Left forelimb (tissue), 1 donor: ENCODE measurements at regions not wholly inside any gene's neighbourhood (a gene's known extent, or its start where the extent isn't known, plus 50 kb on each side); places are given as distances from the start of the nearest gene placed in this dataset.

ENCODE experiments used
- DNase-seq: peaks from one replicate; pipeline ENCODE4 v3.0.0-alpha.2; 2018; ENCODE audit warnings: low spot score

DNA sequence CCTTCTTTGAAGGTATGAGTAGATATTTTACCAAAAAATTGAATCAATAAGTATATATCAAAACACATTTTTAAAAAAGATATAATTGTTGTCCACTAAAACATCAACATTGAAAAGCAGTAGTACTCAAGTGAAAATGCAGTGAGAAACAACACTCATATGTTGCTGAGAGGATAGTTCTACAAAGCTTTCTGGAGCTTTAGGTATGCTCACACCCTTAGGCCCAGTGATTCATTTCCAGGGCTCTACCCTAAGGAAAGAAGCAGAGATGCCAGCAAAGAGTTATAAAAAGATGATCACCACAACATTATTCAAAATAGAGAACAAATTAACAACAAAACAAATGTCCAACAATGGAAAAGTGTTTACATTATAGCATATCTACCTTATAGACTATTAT, 197.3 kb upstream of the CCDC150 start:
- no peak for DNase-seq

DNA sequence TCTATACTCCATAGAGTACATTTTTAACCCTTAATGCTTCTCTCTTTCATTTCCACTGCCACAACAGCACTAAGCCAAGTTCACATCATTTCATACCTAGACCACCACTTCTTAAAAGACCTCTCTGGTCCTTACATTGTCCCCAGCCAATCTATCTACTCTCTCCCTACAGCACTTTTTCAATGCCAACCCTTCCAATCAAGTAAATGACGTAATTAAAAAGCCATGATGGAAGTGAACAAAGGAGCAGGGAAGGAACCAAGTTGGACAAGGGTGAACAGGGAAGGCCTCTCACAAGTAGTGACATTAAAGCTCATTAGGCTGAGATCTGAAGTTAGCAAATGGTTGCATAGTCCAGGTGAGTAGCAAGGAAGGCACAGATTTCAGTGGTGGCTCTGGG, 195.1 kb upstream of the CCDC150 start:
- no peak for DNase-seq

DNA sequence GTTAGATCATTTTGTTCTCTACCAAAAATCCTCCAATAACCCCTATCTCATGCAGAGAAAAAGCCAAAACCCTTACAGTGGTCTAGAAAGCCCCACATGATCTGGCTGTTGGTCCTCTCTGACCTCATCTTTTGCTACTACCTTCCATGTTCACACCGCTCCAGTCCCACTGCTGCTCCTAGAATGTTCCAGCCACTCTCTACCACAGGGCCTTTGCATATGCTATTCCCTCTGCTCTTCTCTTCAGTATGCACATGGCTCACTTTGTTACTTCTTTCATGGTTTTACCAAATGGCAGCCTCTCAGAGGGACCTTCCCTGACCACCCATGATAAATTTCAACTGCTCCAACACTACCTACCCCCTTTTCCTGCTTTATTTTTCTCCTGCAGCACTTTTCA, 193.5 kb upstream of the CCDC150 start:
- DNase-seq, result no peak

DNA sequence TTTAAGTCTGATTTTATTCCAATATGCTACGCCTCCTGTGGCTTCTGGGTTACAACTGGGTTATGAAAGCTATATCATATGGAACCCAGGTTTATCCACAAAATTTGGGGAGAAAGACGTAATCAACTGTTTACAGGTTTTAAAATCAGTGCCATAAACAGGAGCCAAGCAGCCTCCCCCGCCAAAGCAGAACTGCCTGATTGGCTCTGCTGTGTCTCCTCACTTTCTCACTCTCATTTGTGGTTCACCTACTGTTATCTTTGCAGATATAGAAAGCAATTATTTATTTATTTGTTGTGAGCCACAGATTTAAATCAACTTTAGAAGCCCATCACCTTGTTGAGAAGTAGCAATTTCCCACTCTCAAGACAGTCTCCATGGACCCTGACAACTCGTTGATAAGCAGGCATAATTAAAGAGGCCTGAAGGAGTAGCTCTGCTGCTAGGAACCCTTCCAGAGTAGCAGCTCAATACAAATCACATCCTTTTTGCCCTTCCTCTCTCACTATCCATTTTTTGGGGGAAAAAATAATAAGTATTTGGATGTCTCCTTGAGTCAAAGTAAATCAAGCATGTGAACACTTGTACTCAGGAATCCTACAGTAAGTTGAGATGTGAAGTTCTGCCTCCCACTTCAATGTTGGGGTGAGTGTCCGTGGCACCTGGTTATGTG, 191.0 kb upstream of the CCDC150 start:
- DNase-seq, result no peak

DNA sequence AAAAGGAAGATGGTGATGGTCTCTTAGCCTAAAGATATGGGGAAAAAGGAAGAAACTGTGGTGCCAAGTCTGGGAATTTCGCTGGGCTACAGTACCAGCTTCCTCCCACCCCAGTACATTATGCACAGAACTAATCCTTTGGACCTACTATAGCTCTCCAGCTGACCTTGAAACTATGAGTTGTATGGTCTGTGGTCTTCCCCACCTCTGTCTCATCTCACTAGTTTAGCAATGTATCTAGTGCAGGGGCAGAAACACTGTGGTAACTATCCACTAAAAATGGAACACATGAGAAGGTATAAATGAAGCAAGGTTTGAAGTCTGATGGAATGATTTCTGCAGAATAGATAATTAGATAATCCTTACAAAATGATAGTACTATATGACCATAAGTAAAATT, 190.4 kb upstream of the CCDC150 start:
- DNase-seq, result no peak

DNA sequence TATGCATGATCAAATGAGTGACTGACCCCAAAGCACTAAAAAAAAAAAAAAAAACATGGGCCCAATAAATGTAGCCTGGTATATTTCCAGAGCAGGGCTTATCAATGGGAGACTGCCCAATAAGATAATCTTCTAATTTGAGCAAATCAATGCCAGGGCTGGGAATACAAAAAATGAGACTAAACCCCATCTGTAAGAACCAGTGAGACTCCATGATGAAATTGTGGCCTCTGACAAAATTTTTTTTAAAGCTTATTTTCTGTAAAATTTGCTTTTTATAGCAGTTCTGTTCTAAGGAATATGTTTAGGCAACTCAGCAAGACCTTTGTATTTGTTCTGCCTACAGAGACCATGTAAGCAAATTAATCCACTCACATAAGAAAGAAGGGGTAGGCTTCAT, 186.8 kb upstream of the CCDC150 start:
- no peak for DNase-seq

DNA sequence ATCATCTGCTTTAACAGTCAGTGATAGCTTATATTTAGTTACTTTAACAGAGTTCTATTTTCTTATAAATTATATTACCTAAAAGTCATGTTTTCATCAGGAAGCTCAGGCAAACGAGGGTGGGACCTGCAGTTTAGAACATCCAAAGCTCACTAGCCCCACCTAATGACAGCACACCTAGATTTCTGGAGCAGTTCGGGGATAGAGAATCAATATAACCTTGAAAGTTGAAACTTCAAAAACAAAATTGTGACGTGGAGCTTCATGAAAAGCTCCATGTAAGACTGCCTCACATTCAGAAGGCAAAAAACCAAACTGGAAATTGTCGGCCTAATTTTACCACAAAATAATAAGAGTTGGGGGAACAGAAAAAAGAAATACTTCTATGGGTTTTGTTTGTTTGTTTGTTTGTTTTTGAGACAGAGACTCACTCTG, 185.9 kb upstream of the CCDC150 start:
- no peak for DNase-seq

DNA sequence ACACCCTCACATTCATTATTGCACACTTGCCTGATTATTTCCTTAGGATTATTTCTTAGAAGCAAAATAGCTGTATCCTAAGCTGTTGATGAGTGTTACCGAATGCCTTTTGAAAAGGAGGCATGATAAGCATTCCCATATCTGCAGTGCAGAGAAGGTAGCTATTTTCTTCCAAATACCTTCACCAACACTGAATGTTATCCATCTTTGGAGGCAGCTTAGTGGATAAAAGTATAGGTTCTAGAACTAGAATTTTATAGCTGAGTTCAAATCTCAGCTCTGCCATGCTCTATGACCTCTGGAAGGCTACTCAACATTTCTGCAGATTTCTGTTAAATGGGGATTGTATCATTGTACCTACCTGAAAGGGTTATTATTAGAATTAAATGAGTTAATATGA, 185.0 kb upstream of the CCDC150 start:
- DNase-seq, result no peak

DNA sequence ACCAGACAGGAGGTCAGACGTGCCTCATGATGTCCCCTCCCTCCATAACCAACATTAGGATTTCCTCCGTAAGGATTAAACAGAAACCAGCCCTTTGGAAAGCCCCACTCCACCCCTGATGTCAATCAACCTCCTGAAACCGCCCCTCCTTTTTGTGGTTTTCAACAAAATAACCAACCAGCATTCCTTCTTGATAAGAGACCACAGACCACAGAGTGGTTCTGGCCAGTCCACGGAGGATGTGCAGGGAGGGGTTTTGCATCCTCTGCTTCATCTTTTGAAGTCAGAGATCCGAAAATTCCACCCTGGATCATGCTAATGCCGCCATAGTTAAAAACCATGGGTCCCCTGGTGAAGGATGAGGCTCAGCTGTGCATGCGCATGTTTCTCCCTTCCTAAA, 180.0 kb upstream of the CCDC150 start:
- DNase-seq, result no peak

DNA sequence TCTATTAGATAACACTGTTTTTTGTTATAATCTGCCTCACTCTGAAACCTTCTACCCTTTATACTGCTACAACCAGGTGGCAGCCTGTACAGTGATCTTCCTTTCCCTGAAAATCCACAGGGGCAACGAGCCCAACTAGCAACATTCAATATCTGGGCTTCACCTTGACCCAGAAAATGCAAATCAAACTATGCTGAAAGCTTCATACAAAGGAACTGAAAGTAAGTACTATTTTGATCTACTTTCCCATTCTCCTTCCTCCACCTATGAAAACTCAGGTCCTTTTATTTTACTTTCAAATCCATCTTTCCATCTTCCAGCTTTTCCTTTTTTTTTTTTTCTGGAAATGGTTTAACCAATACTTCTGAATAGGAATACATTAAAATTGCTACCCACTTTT, 175.8 kb upstream of the CCDC150 start:
- no peak for DNase-seq

DNA sequence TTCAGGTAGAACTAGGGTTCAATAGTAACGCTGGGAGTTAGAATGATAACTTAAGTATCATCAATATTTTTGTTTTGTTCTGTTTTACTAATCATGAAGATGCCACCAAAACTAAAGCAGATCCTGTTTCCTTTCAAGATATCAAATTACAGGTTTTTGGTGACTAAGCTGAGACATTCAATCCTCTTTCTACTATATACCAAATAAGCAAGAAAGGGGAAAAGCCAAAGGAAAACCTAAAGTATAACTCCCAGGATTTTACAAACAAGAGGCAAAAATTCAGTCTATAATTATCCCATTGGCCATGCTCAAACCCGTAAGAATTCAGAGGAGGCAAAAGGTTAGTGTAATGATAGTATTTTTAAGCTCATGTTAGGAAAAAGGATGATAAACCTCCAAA, 175.2 kb upstream of the CCDC150 start:
- no peak for DNase-seq

DNA sequence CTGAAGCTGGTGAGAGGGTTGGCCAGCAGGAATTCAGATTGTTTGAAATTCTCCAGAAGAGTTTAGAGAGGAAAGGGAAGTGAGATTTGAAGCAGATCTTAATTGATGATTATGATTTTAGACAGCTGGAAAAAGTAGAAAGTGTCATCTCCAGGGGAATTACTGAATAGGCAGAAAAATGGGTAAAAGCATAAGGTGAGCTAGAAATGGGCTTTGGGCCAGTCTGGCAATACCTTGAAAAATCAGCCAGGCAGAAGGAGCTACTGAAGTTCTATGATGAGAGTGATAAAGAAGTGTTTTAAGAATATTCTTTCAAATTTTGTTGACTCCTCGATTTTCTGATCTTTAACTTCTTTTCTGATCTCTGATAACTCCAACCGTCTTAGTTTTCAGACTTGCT, 172.9 kb upstream of the CCDC150 start:
- no peak for DNase-seq

DNA sequence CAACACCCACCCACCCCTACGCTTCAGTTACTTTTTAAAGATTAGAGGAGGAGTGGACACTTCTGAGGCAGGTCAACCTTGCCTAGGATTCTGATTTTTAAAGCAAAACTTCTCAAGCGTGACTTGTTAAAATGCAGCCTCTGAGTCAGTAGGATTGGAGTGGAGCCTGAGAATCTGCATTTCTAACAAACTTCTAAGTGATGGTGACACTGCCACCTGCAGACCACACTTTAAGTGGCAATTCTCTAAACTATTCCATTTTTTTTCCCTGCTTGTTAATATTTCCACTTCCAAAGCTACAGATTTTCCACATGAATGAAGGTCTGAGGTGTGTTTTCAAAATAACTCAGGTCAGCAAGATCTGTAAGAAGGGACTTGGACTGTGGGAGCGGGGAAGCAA, 171.1 kb upstream of the CCDC150 start:
- no peak for DNase-seq

DNA sequence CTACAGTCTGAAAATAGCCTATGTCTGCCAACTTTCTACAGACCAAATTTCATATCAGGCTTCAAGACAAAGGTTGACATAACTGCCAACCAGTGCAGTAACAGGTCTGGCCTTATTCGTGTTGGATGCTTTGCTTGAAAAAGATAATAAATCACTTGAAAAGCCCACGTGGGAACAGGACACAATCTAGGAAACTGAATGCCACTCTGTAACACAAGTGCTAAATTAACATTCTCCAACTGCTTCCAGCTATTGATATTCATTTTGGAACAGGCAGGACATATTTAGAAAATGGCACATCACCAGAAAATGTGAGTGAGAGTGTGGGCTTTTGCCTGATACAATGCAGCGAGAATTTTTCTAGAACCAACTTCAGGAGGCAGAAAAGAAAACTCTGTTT, 165.9 kb upstream of the CCDC150 start:
- no peak for DNase-seq

DNA sequence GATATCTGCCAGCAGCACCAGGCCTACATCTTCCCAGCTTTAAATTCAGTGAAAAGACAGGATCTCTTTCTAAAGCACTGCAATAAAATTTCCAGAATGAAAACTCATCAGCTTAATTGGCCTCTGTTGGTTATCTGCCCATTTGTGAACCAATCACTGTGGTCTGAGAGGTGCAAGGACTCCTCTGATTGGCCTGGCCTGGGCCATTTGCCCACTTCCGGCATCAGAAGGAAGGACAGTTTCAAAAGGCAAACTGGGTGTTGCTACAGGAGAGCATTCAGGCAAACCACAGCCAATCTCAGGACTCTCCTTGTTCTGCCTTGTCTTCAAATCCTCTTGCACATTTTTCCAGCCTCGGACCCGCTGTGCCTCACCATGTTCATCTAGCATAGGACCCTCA, 163.9 kb upstream of the CCDC150 start:
- DNase-seq, result no peak

DNA sequence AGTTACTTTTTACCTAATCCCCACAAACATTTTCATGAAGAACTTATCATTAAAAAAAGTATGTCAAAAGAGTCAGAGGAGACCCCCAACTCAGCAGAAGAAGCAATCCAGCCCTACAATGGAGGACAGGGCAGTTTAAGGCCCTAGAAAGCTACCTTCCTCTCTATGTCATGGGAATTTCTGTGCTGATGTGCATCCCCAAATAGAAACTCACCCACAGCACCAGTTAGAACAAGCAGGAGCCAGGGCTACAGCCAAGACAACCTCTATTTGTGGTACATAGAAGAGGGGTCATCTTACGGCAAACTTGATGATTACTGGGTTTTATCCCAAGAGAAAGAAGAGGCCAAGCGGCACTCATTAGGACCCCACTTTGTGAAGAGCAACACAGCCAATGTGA, 160.9 kb upstream of the CCDC150 start:
- no peak for DNase-seq

DNA sequence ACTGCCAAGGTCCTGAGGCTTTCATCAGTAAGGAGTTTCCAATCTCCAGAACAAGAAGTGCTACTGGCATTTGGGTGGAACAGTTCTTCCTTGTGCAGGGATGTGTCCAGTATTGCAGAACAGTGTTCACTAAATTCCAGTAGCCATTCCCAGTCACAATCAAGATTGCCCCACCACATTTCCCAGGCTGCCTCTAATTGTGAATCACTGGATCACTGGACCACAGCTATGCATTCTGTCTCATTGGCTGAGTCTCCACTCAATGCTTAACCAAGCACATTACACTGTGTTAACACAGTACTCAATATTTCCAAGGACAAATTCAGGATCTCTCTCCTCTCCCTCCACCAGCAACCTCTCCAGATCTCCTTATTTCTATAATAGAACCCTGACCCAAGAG, 160.2 kb upstream of the CCDC150 start:
- DNase-seq, result no peak

DNA sequence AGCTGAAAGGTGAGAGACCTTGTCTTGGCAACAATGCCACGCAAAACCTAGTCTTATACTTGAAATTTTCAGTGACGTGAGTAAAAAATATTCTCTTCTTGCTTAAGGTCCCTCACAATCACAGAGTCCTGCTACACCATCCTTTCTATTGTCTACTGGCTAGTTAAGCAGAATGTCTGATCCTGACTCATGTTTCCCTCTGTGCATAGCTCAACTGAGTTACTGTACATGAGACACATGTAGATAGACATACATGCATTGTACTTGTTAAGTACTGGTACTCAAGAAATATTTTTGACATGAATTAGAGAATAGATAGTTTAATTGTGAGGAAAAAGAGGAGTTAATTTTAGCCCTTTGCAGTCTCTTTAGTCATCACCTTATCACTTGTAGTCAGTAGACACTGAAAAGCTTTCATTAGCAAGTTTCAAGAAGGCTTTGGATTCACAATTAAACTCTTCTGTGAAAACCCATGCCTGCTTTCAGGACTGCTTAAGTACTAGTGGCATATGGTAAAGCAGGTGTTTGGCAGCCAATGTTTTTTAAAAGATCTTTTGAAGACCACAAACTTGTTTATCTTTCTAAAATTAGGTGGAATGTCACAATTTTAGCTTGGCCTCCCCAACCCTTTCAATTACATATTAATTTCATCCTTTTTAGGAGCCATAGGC, 158.7 kb upstream of the CCDC150 start:
- no peak for DNase-seq

DNA sequence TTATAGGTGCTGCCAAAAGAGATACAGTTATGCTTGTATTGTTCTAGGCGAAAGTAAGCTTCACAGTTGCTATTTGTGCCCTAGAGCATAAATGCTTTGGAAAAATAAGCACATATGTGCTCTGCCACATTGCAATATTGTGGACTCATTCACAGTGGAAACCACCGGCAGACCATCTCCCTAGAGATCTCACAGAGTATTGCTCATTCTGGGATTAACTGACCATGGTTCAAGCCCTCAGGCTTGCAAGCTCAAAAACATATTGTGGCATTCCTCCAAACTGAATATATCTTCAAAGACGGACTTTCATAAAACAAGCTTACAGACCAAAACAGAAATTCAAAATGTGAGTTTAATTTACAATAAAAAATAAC, 158.2 kb upstream of the CCDC150 start:
- DNase-seq, result no peak

DNA sequence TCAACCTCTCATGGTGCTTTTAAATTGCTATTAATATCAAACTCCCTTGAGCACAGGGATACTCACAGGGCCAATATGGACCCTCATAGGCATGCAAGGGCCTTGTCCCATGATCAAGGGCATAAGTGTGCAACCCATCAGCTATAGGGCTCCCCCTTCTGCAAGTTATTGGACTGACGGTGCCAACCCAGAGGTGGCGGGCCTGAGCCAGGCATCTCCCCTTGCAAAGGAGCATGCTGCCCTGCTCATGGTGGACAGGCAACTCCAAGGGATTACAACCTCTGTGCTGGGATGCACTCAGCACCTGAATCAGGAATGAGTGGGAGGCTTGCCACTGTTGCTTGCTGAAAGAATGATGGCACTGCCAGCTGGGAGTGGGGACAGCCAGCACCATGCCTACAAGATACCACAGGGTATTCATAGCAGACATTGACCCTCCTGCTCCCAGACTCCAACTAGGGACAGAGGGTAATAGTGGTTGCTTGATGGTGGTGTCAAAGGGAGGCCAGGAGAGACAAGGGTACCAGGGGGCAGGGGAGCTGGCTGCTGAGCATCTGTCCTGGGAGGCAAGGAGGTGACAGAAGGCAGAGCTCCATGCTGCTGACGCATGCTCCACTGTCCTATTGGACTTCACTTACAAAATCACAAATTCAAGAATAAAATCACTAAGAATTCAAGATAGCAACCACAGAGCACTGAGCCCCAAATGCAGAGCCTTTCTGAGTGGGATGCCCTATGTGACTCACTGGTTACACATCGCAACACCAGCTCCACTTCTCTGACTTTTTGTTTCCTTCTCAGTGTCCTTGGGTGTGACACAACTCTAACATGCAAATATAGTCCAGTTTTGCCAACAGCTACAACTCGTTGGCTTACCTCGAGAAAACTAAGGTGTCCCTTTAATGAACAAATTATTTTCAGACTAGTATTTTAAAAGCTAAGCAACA, 157.1 kb upstream of the CCDC150 start:
- DNase-seq, result no peak

DNA sequence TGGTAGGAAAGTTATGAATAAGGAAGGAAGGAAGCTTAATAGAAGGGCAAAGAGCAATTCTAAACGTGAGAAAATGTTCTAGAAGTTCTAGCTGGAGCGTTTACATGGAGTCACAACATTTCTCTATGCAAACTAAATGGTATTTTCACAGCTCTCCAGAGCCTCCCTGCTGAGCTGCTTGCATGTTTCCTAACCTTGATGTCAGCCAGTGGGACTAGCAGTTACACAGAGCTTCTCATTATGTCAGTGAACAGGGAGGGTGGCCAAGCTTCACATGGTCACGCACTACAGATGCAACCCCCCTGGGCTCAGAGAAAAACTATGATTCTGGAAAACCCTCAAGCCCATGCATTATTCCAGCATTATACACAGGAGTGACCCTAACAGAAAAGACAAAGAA, 153.4 kb upstream of the CCDC150 start:
- DNase-seq, result no peak

DNA sequence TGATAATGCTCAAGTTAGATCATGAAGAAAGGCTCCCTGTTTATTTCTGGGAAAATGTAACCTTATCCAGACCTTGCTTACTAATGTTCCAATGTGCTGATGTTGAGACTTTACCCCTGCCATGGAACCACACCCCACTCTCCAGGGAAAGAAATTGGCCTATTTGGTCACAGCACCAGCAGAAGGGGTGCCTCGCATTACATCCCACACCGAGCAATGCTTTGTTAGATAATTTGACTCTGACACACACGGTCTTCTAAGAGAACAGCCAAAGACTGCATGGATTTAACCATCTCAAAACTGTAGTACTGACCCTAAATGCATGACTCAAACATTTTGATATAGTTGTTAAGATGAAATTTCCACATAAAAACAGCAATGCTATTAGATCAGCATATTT, 152.1 kb upstream of the CCDC150 start:
- DNase-seq, result no peak

DNA sequence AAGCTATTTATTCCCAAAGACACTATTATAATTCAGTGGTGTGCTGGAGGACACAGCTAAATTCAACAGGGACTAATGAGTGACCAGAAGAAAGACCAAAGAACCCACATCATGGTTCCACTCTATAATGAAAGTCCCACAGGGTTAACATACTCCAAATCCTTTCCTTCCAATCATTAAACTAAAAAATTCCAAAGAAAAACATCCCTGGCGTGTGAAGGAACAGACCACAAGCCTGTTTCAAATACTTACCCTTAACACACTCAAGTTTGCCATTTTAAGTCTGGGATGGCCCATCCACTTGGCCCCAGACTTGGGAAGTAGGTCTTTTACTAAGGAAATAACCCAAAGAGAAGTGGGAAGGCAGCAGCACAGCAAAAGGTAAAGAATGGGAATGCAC, 150.1 kb upstream of the CCDC150 start:
- no peak for DNase-seq
